Esophagus squamous epithelium (tissue), 4 donors: ENCODE measurements at regions not wholly inside any gene's neighbourhood (a gene's known extent, or its start where the extent isn't known, plus 50 kb on each side); places are given as distances from the start of the nearest gene placed in this dataset.

Experiments used
- POLR2A ChIP-seq, 4 donors: fragments of 450-650 bp; IDR thresholded peaks; one replicate each; pipeline ENCODE4 v1.6.1; 2017; ENCODE audit warnings: antibody characterized with exemption in 4 of 4, mild to moderate bottlenecking in 4 of 4, moderate library complexity in 3 of 4
- TF ChIP-seq, protein P1 (sequence below), 6 experiments: fragments of 450-650 bp in 4 of 6; fragments of 200-600 bp in 2 of 6; sonication (generic) in 2 of 6; IDR thresholded peaks; one replicate each; pipeline ENCODE4 v1.5.1; 2016 to 2019; ENCODE audit warnings: antibody characterized with exemption in 6 of 6, mild to moderate bottlenecking in 4 of 6, moderate library complexity in 4 of 6

DNA sequence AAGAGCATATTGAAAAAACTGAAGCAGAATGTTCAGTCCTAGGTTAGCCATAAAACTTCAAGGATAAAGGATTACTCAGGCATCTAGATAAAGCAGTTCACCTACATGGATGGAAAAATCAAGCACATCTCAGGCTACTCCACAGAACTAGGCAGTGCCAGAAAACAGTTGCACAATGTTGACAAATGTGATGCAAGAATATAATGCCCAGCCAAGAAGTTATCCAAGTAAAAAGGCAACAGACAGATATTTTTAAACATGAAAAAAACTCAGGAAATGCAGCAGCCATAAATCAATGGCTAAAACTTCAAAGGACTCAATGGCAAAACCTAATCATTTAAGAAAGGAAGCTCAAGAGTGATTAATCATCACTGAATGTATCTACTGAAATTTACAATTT lies 456.0 kb upstream of the FAM241A start:
- TF ChIP-seq, protein P1, sequence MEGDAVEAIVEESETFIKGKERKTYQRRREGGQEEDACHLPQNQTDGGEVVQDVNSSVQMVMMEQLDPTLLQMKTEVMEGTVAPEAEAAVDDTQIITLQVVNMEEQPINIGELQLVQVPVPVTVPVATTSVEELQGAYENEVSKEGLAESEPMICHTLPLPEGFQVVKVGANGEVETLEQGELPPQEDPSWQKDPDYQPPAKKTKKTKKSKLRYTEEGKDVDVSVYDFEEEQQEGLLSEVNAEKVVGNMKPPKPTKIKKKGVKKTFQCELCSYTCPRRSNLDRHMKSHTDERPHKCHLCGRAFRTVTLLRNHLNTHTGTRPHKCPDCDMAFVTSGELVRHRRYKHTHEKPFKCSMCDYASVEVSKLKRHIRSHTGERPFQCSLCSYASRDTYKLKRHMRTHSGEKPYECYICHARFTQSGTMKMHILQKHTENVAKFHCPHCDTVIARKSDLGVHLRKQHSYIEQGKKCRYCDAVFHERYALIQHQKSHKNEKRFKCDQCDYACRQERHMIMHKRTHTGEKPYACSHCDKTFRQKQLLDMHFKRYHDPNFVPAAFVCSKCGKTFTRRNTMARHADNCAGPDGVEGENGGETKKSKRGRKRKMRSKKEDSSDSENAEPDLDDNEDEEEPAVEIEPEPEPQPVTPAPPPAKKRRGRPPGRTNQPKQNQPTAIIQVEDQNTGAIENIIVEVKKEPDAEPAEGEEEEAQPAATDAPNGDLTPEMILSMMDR (IDR thresholded peaks at IDR 0.05) = no peak
- no peak for TF ChIP-seq POLR2A (IDR thresholded peaks at IDR 0.05)
